NCI-H345 (cell line): ENCODE measurements at regions not wholly inside any gene's neighbourhood (a gene's known extent, or its start where the extent isn't known, plus 50 kb on each side); places are given as distances from the start of the nearest gene placed in this dataset.
"Not testable (repeated sequence)": the region's sequence is repeated elsewhere in the genome, so short reads cannot be mapped to it uniquely, and the experiment has no call there.

ENCODE experiments used
- DNase-seq: peaks from one replicate; lab custom pipeline; 2025; lab: John Stamatoyannopoulos, UW

DNA sequence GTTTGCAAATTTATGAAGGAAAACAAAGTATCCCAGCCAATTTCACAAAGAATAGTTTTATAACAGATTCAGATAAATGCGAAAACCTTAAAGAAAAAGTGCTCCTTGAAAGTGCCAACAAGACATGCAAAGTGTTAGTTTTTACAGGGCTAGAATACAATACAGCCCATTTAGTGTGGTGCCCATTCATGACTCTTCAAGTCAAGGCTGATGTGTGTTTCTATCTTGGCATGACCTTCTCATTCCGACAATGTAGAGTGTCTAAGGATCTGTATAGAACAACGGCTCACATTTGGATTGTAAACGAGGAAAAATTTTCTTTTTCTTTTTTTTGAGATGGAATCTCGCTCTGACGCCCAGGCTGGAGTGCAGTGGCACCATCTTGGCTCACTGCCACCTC, 205.2 kb upstream of the SEMA6A start:
- DNase-seq, result no peak

DNA sequence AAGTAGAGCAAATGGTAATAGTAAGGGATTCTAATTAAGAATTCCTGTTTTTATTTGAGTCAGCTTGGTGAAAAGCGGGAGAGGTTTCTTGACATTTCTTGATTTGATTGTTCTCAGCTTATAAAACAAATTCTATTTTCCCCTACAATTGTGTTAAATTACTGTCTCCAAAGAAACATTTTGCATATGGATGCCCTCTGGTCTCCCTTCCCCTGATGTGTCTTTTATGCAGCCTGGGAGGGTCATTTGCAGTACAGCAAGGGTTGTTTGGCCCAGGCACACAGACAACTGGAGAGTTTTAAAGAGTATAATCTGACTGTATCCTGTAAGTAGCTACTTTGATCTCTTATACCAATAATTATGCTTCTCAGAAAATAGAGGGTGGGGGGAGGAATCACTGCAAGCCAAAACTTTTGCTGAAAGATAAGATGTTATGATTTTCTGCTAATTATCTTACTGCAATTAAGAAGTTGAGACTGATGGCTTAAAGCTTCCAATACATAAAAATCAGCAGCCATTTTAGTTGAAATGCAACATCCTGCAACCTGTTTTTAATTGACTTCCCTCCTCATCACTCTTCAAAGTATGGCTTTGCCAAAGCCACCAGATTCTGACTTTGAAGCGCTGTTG, 204.1 kb upstream of the SEMA6A start:
- DNase-seq, result no peak

DNA sequence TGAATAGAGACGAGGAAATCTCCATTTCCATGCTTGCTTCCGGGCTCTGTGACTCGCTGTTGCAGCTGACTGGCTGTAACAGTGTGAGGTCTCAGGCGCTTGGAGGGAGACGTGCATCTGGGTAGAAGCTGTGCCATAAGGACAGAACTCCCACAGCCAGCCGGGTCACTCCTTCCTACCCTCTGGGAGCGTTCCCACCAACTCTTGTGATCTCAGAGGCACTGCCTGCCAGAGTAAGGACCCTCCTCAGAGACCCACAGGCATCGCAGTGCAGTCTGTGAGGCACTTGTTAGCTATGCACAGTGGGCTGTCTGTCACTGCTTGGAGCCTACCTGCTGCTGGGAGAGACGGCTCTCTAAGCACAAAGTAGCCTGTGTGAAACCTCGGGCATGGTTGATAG, 203.4 kb upstream of the SEMA6A start:
- DNase-seq, result no peak

DNA sequence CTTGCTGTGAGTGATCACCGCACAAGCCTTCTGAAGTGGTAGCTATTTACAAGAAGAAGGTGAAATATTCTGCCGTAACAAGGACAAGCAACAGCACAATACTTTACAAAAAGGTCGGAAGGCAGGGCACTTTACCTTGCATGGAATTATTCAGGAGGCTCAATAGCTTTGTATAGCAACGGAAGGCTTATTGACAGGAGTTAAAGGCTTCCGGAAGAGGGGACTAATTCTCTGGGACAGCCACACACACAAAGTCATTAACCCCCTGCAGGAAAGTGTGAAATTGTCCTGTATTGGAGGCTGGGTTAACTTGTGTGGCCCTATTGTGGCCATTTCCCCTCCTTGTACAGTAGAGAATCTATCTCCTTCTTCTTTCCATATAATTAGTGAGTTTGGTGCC, 199.3 kb upstream of the SEMA6A start:
- DNase-seq, result no peak

DNA sequence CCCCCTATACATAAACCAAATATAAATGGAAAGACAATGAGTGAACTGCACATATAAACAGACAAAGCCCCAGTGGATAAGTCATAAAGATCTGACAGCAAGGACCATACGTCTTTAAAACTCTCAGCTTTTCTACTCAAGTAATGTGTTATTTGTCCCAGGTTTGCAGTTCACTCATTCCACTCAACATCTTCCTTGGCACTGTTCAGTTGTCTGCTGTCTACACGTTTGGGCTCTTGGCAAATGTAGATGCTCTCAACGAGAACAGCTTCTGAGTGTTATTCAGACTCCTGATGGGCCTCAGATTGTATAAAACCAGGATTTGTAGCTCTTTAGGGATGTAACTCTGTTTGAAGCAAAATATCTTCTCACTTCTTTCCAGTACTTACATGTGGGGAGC, 198.2 kb upstream of the SEMA6A start:
- DNase-seq, result no peak

DNA sequence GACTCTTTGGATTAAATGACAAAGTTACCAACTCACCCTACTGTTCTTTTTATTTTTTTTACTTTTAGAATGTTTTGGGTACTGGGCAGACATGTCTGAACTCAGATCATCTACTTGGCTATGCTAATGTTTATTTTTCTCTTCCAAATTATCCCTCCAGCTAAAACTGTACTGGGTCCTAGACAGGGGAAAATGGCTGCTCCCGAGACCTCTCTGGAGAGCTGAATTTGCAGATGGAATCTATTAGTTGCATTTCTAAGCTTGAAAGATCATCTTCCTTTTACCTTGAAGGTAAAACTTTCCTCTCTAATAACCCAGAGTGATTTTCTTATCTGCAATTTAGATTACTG, 197.5 kb upstream of the SEMA6A start:
- DNase-seq, result no peak

DNA sequence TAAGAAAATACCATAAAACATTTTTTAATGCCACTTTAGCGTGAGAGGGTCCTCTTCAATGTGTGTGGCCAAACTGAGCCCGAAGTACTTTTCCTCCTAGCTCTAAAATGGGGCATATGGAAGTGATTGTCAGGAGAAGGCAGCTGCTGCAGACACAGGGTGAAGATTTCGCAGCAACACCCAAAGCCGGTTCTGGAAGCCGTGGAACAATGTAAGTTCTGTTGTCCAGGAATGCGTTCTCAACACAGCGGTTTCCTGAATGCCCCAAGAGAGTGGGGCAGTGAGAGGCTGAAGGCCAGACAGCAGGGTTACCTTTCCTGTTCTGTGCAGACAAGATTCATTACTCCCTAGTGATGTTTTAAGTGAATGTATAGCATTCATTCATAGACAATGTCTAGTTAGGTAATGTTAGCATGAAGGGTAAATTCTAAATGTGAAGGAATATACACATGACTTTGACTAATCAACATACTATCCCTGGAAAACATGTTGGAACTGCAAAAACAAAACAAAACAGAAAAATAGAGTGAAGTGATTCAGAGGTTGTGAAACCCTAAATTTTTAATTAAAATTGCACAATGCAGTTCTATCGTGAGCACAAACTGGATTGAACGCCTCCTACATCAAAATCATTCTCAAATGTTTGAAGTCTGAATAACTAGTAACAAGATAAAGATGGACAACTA, 197.0 kb upstream of the SEMA6A start:
- no peak for DNase-seq

DNA sequence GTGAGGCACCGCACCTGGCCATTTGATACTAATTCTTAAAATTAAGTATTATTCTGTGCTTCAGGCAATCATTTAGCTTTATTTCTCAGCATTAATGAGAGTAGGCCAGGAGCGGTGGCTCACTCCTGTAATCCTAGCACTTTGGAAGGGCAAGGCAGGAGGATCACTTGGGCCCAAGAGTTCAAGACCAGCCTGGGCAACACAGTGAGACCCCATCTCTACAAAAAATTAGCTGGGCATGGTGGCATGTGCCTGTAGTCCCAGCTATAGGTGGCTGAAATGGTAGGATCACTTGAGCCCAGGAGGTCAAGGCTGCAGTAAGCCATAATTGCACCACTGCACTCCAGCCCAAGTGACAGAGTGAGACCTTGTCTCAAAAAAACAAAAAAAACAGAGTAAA, 195.3 kb upstream of the SEMA6A start:
- DNase-seq, result not testable (repeated sequence)

DNA sequence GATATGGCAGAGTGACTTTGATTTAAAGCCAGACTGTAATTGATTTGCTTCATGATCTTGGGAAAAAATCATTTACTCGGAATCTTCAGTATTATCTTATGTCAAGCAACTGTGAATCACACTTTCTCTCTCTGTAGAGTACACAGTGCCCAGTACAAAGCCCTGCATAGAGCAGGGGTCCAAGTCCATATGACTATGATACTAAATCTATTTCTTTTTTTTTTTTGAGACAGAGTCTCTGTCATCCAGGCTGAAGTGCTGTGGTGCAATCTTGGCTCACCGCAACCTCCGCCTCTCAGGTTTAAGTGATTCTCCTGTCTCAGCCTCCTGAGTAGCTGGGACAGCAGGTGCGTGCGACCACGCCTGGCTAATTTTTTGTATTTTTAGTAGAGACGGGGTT, 194.8 kb upstream of the SEMA6A start:
- no peak for DNase-seq

DNA sequence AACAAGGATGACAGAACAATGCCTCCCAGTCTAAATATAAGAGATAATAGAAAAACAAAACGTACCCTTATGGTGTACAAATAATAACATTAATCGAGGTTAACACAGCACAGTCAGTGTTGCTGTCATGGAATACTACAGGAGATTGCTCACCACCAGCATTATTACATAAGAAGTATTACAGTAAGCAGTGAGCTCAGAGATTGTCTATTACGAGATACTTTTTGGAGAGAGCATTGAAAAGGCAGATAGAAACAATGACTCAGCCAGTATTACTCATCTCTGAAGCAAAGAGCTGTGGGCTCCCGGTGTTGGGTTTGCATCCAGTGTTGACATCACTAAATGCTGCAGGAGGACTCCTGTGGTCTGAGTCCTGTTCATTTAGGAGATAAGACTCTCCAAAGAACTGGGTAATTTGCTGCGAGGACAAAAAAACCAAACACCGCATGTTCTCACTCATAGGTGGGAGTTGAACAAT, 191.9 kb upstream of the SEMA6A start:
- no peak for DNase-seq

DNA sequence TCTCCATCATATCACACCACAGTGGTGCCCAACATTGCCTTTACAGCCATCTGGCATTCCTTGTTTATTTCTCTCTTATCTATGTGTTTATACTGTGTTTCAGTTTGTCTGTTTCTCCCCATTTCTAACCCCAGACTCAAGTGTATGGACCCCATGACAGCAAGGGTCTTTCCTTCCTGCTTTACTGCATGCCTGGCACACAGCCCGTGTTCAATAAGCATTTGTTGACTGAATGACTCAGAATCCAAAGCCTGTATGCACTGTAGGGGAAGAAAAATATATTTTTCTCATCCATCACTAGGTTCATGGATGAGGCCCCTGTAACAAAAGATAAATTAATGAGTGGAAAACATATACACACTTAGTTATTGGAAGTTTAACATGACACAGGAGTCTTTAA, 190.8 kb upstream of the SEMA6A start:
- DNase-seq, result no peak

DNA sequence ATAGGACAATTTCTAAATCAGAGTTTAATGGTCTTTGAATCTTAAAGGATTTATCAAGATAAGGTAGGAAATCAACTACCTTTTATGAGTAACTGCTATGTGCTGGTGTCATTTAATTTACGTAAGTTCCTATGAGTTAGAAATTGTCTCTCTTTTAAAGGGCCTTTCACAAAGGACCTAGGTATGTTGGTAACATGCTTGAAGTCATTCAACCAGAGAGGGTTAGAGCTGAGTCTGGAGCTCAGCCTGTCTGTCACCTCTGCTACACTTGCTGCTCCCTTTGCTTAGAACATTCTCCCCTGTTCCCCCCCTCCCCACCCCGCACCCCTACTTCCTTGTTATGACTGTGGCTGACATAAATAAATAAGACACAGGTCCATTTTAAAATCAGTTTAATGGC, 190.3 kb upstream of the SEMA6A start:
- no peak for DNase-seq

DNA sequence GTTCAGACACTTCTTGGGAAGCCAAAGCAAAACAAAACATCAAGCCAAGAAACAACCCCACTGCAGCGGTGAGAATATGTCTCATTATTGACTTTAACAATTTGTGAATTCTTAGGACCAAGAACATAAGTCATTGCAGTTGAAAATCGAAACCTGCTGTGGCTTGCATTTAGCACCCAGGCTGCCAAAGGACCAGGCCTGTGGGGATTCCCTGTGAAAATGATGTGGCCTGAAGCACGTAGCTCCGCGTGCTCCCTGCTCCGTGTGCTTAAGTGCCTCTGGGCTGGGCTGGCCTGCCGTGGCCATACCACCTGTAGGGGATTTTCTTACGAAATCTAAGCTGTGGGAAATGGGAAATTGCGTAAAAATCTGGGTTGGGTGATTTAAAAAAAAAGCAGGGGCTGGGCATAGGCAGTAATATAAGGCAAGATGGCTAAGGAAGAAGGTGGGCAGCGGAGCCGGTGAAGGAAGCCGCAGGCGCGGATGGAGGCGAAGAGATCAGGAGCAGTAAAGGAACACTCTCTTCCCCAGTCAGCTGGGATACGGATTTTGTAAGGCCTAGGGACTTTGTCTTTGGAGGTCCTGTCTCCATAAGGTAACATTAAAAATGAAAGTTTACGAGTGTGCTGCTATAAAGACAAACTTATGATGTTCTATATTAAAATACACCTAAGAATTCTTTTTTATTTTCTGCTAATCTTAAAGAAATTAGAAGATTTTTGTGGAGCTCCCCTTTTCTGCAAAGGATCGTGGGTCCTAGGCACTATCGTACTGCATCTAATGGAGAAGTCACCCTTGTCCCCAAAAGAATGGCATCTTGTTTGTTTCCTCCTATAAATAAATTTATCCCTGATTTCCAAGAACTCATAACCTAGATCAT, 189.6 kb upstream of the SEMA6A start:
- DNase-seq, result no peak

DNA sequence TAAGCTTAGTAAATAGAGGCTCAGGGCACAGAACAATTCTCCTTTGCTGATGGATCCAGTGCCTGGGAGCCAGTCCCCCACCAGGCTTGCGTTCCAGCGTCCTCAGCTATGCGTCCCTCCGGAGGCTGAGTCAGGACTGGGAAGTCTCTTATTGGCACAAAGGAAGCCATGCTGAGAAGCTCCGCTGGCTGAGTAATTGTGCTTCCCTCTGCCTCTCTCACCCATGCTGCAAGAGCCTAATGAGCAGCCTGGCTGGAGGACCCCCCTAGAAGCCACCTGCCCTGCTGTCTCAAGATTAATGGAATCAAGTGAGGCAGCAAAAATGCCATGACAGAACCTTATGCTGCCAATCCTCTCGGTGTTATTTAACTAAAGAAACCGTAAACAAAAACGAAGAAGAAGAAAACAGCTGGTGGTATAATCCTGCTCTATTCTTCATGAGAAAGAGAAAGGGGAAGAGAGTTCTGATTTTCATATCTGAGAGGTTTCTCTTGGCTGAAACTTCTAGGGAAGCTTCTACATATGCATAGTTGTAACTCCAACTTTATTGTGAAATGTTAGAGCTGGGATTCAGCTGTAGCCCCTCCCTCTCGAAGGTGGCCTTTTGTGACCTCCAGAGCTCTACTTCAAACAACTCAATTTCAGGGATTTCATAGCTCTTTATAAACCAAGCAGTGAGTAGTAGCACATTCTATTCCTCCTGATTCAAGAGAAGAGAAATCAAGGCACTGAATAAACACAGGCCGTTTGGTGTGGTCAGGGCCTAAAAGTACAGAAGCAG, 185.4 kb upstream of the SEMA6A start:
- no peak for DNase-seq

DNA sequence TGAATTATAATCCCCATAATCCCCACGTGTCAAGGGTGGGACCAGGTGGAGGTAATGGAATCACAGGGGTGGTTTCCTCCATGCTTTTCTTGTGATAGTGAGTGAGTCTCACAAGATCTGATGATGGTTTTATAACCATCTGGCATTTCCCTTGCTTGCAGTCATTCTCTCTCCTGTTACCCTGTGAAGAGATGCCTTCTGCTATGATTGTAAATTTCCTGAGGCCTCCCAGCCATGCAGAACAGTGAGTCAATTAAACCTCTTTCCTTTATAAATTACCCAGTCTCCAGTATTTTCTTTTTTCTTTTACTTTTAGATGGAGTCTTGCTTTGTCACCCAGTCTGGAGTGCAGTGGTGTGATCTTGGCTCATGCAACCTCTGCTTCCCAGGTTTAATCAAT, 182.7 kb upstream of the SEMA6A start:
- DNase-seq, result no peak

DNA sequence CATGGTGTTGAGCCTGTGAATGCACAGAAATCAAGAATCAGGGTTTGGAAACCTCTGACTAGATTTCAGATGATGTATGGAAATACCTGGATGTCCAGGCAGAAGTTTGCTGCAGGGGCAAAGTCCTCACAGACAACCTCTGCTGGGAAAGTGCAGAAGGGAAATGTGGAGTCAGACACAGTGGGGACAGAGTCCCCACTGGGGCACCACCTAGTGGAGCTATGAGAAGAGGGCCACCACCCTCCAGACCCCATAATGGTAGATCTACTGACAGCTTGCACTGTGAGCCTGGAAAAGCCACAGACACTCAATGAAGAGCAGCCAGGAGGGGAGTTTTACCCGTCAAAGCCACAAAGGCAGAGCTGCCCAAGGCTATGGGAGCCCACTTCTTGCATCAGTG, 181.9 kb upstream of the SEMA6A start:
- no peak for DNase-seq

DNA sequence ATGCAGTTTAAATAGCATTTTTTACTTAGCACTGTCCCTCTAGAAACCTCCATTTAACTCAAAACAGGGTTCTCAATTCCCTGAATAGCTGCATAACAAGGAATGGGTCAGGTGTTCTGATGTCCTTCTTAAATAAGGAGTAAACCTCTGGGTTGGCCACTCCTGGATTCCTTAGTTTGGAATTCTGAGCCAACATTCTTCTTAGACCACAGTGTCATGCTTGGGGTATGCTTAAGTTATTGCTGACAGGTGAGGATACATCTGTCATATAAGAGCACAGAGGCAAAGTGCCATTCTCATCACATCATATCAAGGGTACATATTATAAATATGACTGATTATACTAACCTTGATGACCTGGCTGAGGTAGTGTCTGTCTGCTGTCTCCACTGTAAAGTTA, 179.9 kb upstream of the SEMA6A start:
- no peak for DNase-seq

DNA sequence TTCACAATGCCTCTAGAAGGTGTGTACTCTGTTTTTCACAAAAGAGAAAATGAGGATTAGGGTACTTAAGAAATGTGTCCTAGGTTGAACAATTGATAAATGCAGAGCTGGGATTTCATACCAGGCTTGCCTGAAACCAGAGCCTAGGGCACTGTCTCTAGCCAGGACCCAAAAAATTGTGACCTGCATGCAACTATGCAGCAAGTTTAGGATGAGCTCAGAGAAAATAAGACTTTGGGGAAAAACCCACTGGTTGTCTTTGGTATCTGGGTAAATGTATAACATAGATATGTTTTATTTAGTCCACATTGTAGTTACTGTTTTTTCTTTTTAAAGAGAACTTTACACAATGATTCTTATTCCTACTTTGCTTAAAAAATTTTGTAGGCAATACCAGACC, 177.1 kb upstream of the SEMA6A start:
- DNase-seq, result no peak

DNA sequence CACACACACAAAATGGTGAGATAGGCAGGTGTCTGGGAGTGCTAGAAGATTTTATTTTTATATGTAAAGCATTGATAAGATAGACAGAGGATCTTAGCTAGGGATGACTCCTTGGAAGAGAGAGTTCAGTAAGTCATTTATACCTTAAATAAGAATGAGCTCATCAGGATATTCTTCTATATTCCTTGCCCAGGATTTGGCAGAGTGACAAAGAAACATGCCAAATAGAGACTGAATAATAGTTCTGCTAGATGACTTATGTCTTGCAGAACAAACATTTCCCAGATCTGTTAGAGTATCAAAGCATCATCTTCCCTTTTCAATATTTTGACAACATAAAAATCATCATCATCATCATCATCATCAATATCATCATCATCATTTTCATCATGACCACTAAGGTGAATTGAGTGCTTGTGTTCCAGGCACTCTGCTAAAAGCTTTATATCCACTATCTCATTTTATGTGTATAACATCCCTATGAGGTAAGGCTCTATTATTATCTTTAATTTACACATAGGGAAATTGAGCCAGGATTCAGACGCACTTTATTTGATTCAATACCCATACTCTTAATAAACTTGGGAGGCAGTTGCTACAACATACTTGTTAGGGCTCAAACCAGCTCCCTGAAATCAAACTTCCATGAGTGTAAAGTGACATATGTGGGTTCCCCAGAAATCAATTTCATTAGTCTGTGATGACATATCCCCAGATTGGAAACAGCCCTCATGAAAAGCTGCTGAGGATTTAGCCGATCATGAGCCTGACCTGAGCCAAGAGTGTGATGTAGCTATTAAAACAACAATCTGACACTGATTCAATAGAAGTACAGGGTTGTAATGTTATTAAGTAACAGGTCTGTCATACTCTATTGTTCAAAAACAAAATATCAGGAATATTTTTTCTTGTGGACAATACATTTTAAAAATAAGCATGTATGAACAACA, 176.3 kb upstream of the SEMA6A start:
- DNase-seq, result no peak

DNA sequence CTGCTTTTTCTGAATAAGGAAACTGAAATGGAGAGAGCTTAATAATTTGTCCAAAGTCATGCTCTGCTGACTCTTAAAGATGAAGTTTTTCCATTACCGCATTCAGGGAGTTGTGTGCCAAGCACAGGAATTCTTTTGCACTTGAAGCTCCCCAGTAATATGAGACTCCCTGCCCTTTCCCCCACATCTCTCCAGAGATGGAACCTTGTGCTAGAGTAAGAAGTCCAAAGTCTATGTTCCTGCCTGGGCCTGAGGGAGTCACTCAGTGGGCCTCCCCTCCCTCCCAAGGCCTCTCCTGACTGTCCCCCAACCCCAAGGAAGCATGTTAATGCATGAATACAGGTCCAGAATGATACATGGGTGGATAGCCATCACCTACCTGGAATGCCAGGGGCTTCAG, 173.3 kb upstream of the SEMA6A start:
- DNase-seq, result no peak

DNA sequence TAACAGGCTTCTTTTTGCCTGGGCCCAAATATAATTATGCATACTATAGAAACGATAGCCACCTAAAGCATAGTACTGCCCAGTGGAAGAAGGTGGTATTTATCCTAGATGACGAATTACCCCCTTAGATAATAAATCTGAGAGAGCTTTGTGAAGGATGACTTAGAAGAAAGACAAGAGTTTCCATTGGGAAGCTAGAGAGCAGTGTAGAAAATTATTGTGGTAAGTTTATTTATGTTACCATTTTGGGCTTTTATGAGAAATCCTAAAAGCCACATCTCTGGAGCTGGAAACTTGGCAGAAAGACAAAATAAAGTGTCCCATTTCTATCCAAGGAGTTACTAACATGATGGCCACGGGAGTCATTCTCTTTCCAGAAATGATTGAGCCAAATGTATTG, 172.0 kb upstream of the SEMA6A start:
- no peak for DNase-seq
